Small intestine (tissue), 7 donors: ENCODE measurements at regions not wholly inside any gene's neighbourhood (a gene's known extent, or its start where the extent isn't known, plus 50 kb on each side); places are given as distances from the start of the nearest gene placed in this dataset.

Experiments used
- DNase-seq, 2 donors: peaks; one replicate each; pipeline versions ENCODE4 v3.0.0 to v3.0.0-alpha.2; 2013
- FAIRE-seq: peaks from 2 replicates; lab custom pipeline; 2012; peaks lifted over from hg19 to GRCh38; lab: Jason Lieb, UNC
- H3K27ac ChIP-seq, 3 donors: one replicate each; pipeline ENCODE4 v1.5.1; 2013; ENCODE audit warnings: low read length in 2 of 3, mild to moderate bottlenecking in 2 of 3, control low read depth in 1 of 3, inconsistent platforms in 1 of 3, low read depth in 1 of 3, moderate library complexity in 1 of 3
- H3K27me3 ChIP-seq, 3 donors: one replicate each; pipeline ENCODE4 v1.6.1; 2013; ENCODE audit warnings: low read length in 3 of 3, inconsistent platforms in 1 of 3; ENCODE audit not compliant: control insufficient read depth in 3 of 3, insufficient read depth in 3 of 3
- H3K36me3 ChIP-seq, 3 donors: one replicate each; pipeline ENCODE4 v1.6.1; 2013; ENCODE audit warnings: low read length in 3 of 3, inconsistent platforms in 1 of 3, low read depth in 1 of 3, mild to moderate bottlenecking in 1 of 3, moderate library complexity in 1 of 3; ENCODE audit not compliant: control insufficient read depth in 3 of 3, insufficient read depth in 2 of 3
- H3K4me1 ChIP-seq, 3 donors: one replicate each; pipeline ENCODE4 v1.6.1; 2013; ENCODE audit warnings: low read length in 2 of 3, inconsistent platforms in 1 of 3, low read depth in 1 of 3, mild to moderate bottlenecking in 1 of 3, moderate library complexity in 1 of 3; ENCODE audit not compliant: control insufficient read depth in 3 of 3, insufficient read depth in 2 of 3
- H3K4me3 ChIP-seq, 3 donors: one replicate each; pipeline ENCODE4 v1.5.1; 2013; ENCODE audit warnings: low read length in 3 of 3, control low read depth in 1 of 3, inconsistent platforms in 1 of 3, low read depth in 1 of 3, mild to moderate bottlenecking in 1 of 3, moderate library complexity in 1 of 3
- H3K9me3 ChIP-seq, 2 donors: one replicate each; pipeline ENCODE4 v1.6.1; 2013; ENCODE audit warnings: low read depth in 1 of 2, low read length in 1 of 2; ENCODE audit not compliant: control insufficient read depth in 2 of 2, insufficient read depth in 1 of 2
- WGBS, 3 donors: extraction: QIAGEN DNeasy Blood & Tissue Kit; methylation state at CpG; one replicate each; pipeline ENCODE4 v1.1.7; 2013; 5-methylcytosine and 5-hydroxymethylcytosine counted together
- donor health status: healthy with polysubstance abuse.
- donor health status: control.
- donor health status: control.
- donor health status: Bipolar disorder and iron deficiency.
- donor health status: healthy.

GRCh38 chr3:22779737-22780136 is 423.4 kb upstream of the UBE2E2 start:
- DNase-seq, result no peak
- 39 to 70% (median 53%) methylated on average over 2 of the region's 2 CpGs for WGBS, 3 donors
- peaks cover 0 to 6% of the 10 kb centered on the region in 2 donors for H3K9me3 ChIP-seq
- no peaks in the 10 kb centered on the region for H3K27me3 ChIP-seq
- no peak overlapping the region for H3K4me3 ChIP-seq
- H3K4me1 ChIP-seq, result no peaks in the 10 kb centered on the region
- FAIRE-seq, result no peak
- no peak overlapping the region for H3K27ac ChIP-seq
- no peaks in the 10 kb centered on the region for H3K36me3 ChIP-seq

GRCh38 chr3:22792533-22792932 is 410.6 kb upstream of the UBE2E2 start:
- FAIRE-seq, result no peak
- H3K36me3 ChIP-seq, result no peaks in the 10 kb centered on the region
- 52 to 63% (median 61%) methylated on average over 5 of the region's 5 CpGs for WGBS, 3 donors
- no peak for DNase-seq
- H3K4me1 ChIP-seq, result no peaks in the 10 kb centered on the region
- H3K27ac ChIP-seq, result no peak overlapping the region
- no peak overlapping the region for H3K4me3 ChIP-seq
- no peaks in the 10 kb centered on the region for H3K27me3 ChIP-seq
- H3K9me3 ChIP-seq, result no peaks in the 10 kb centered on the region

- Histone ChIP-seq H3K27ac (no peak overlapping the region), H3K4me1 (no peaks in the 10 kb centered on the region), H3K4me3 (no peak overlapping the region), H3K27me3 (no peaks in the 10 kb centered on the region), H3K36me3 (no peaks in the 10 kb centered on the region), H3K9me3 (no peaks in the 10 kb centered on the region)
- DNase-seq, result no peak
- no peak for FAIRE-seq
- WGBS, 3 donors, result 72 to 77% (median 74%) methylated on average over 2 of the region's 2 CpGs
Measured at GRCh38 chr3:22795917-22796316, 407.2 kb upstream of the UBE2E2 start.

GRCh38 chr3:22798461-22798860 is 404.7 kb upstream of the UBE2E2 start:
- FAIRE-seq, result no peak
- no peaks in the 10 kb centered on the region for H3K4me1 ChIP-seq
- H3K36me3 ChIP-seq, result no peaks in the 10 kb centered on the region
- DNase-seq, result no peak
- 72 to 87% (median 75%) methylated on average over 3 of the region's 3 CpGs for WGBS, 3 donors
- no peak overlapping the region for H3K4me3 ChIP-seq
- H3K9me3 ChIP-seq, result no peaks in the 10 kb centered on the region
- no peaks in the 10 kb centered on the region for H3K27me3 ChIP-seq
- no peak overlapping the region for H3K27ac ChIP-seq

- H3K4me3 ChIP-seq, result no peak overlapping the region
- H3K27ac ChIP-seq, result no peak overlapping the region
- DNase-seq (no peak), FAIRE-seq (no peak)
- 93 to 100% (median 95%) methylated on average over 2 of the region's 2 CpGs for WGBS, 3 donors
- peaks cover 1 to 8% of the 10 kb centered on the region in 2 donors for H3K9me3 ChIP-seq
- no peaks in the 10 kb centered on the region for H3K4me1 ChIP-seq
- no peaks in the 10 kb centered on the region for H3K27me3 ChIP-seq
- no peaks in the 10 kb centered on the region for H3K36me3 ChIP-seq
Measured at GRCh38 chr3:22819209-22819608, 383.9 kb upstream of the UBE2E2 start.

GRCh38 chr3:22835041-22835440 is 368.1 kb upstream of the UBE2E2 start:
- DNase-seq (peak in 1 of 2 donors; percentile 52), FAIRE-seq (no peak)
- WGBS, 3 donors, result 5 to 24% (median 23%) methylated on average over 2 of the region's 2 CpGs
- Histone ChIP-seq H3K27ac (peak overlapping the region in 1 of 3 donors; percentile 41), H3K36me3 (no peaks in the 10 kb centered on the region), H3K4me3 (no peak overlapping the region), H3K27me3 (no peaks in the 10 kb centered on the region), H3K4me1 (peaks cover 0 to 14% (median 0%) of the 10 kb centered on the region in 3 donors), H3K9me3 (no peaks in the 10 kb centered on the region)

GRCh38 chr3:22836131-22836530 is 367.0 kb upstream of the UBE2E2 start:
- DNase-seq (peak in 1 of 2 donors; percentile 24), FAIRE-seq (no peak)
- H3K9me3 ChIP-seq, result no peaks in the 10 kb centered on the region
- no peaks in the 10 kb centered on the region for H3K27me3 ChIP-seq
- H3K4me1 ChIP-seq, result peaks cover 0 to 14% (median 0%) of the 10 kb centered on the region in 3 donors
- H3K36me3 ChIP-seq, result no peaks in the 10 kb centered on the region
- no peak overlapping the region for H3K4me3 ChIP-seq
- WGBS, 3 donors, result 44 to 53% (median 49%) methylated on average over 1 of the region's 1 CpG
- peak overlapping the region in 1 of 3 donors; percentile 39 for H3K27ac ChIP-seq

GRCh38 chr3:22843854-22844253 is 359.3 kb upstream of the UBE2E2 start:
- H3K4me3 ChIP-seq, result no peak overlapping the region
- no peaks in the 10 kb centered on the region for H3K36me3 ChIP-seq
- no peaks in the 10 kb centered on the region for H3K4me1 ChIP-seq
- H3K27ac ChIP-seq, result no peak overlapping the region
- 83 to 89% (median 86%) methylated on average over 3 of the region's 3 CpGs for WGBS, 3 donors
- no peak for FAIRE-seq
- DNase-seq, result no peak
- H3K27me3 ChIP-seq, result no peaks in the 10 kb centered on the region
- H3K9me3 ChIP-seq, result no peaks in the 10 kb centered on the region

- no peak overlapping the region for H3K27ac ChIP-seq
- WGBS, 3 donors, result 73 to 87% (median 78%) methylated on average over 5 of the region's 5 CpGs
- H3K4me3 ChIP-seq, result no peak overlapping the region
- DNase-seq (no peak), FAIRE-seq (no peak)
- no peaks in the 10 kb centered on the region for H3K4me1 ChIP-seq
- no peaks in the 10 kb centered on the region for H3K9me3 ChIP-seq
- no peaks in the 10 kb centered on the region for H3K27me3 ChIP-seq
- no peaks in the 10 kb centered on the region for H3K36me3 ChIP-seq
Measured at GRCh38 chr3:22846566-22846965, 356.6 kb upstream of the UBE2E2 start.
